Cardiac septum (tissue), 1 donor: ENCODE measurements at regions not wholly inside any gene's neighbourhood (a gene's known extent, or its start where the extent isn't known, plus 50 kb on each side); places are given as distances from the start of the nearest gene placed in this dataset.
"Not testable (repeated sequence)": the region's sequence is repeated elsewhere in the genome, so short reads cannot be mapped to it uniquely, and the experiment has no call there.

Experiments used
- DNase-seq: peaks from one replicate; pipeline ENCODE4 v3.0.0-alpha.2; 2020; ENCODE audit warnings: low spot score
- intact Hi-C: fragments of 100-400 bp; cut with DNase I; formaldehyde crosslinking; loops from one replicate; pipeline ENCODE4 v1.14.0; 2022
- donor health status: DM: no; HTN: no; CAD: no.

DNA sequence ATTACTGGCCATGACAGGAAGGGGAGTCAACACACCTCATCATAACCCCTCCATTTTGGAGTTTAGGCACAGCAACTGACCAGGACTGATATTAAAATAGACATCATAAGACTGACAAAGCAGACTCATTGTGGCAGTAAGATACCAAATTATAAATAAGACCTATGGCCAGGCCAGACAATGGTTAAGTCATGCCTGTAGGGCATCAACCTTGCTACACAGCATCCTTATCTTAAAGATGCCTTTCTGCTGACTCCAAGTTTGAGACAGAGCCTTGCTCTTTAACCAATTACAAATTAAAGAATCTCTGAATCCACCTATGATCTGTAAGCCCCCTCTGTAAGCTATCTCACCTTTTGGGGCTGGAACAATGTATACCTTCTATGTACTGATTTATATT, 65.5 kb downstream of the VCX2 start:
- intact Hi-C loops: no loop called here

GRCh38 chrX:8103655-8104054, 67.4 kb downstream of the VCX2 start:
- intact Hi-C loops: no loop called here
- no peak for DNase-seq

More for the DNA sequence above, 65.5 kb downstream of the VCX2 start:
- no peak for DNase-seq

- no peak for DNase-seq
- intact Hi-C loops: no loop called here
These were observed 79.6 kb downstream of the VCX2 start for GRCh38 chrX:8091510-8091909.

GRCh38 chrX:8090906-8091305, 80.2 kb downstream of the VCX2 start:
- intact Hi-C loops: no loop called here
- no peak for DNase-seq

DNA sequence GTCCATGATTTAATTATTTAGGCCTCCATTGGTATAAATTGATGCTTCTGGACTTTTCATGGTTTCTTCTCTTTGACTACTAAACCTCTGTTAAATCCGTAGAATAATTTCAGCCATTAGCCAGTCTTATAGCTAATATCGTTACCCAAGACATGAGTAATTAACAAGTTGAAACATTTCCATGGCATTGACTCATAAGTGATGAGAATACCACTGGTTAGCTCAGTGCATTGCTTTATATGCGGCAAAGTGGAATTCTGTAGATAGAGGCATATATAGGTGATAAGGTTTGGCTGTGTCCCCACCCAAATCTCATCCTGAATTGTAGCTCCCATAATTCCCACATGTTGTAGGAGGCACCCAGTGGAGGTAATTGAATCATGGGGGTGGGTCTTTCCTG, 80.6 kb downstream of the VCX2 start:
- no peak for DNase-seq

DNA sequence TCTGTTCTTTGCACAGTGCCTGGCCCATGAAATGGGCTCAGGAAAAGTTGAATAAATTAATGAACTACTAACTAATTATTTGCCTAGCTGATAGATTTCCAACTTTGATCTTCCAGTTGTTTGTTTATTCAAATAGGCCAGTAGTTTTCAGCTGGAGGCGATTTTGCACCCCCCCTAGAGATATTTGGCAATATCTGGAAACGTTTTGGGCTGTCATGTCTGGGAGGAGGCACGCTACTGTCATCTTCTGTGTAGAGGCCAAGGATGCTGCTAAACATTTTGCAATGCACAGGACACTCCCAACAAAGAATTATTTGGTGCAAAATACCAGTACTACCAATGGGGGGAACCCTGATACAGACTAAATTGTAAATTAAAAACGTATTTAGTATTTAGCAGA, 81.9 kb downstream of the VCX2 start:
- no peak for DNase-seq
- intact Hi-C loops: no loop called here

More for the DNA sequence above, 80.6 kb downstream of the VCX2 start:
- intact Hi-C loops: no loop called here

GRCh38 chrX:8084006-8084405, 87.1 kb downstream of the VCX2 start:
- intact Hi-C loops: no loop called here
- no peak for DNase-seq

DNA sequence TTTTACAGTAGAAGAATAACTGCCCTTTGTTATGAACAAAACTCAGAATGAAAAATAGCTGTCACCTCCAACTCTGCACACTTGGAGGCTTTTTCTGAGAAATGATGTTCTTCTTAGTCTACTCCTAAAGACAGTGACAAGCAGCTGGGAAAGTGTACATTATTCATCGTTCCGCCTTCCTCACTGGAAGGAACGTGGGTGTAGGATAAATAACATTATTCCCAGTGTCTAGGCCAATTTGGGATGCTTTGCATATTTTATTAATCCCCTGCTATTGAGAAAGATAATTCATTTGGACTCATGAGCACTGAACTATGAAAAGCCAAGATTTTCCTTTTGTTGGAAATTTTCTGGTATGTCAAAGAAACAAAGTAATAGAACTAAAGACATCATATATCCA, 87.8 kb downstream of the VCX2 start:
- intact Hi-C loops: no loop called here

DNA sequence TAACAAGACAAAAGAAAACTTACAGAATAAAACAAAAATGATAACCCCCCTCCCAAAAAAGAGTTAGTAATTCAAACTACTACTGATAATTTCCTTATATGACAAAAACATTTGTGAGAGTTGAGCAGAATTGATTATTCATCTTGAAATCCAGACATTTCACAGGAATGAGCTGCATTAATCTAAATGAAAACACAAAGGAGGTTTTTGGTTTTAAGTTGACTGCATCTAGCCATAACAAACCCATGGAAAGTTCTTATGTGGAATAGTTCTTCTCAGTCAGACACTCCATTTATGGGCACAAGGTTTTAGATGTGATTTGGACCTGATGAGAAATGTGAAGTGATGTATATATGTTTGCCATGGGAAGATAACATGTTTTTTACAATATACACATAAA, 95.4 kb downstream of the VCX2 start:
- intact Hi-C loops: no loop called here

More for the DNA sequence above, 87.8 kb downstream of the VCX2 start:
- no peak for DNase-seq

GRCh38 chrX:8067754-8068462, 103.2 kb downstream of the VCX2 start:
- no peak for DNase-seq
- intact Hi-C loops: no loop called here

More for the DNA sequence above, 95.4 kb downstream of the VCX2 start:
- DNase-seq: no peak

- DNase-seq: no peak
These were observed 118.2 kb downstream of the VCX2 start for GRCh38 chrX:8052909-8053308.

DNA sequence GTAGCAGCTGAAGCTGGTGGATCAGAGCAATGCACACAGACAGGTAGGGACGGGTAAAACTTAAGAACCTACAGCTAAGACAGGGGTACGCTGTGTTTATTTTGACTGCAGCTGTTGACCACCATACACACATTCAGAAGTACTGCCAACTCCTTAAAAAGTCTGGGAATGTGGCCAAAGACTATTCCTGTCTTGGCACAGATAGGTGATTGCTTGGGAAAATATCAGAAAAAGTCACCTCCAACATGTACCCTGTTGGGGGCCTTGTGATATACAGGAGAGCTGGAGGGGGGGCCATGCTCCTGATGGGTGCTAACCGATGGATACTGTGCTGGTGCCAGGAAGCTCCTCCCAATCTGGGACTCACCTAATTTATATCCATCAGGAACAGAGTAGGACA, 121.2 kb downstream of the VCX2 start:
- DNase-seq: no peak
- intact Hi-C loops: no loop called here

More at GRCh38 chrX:8052909-8053308, 118.2 kb downstream of the VCX2 start:
- intact Hi-C loops: no loop called here

DNA sequence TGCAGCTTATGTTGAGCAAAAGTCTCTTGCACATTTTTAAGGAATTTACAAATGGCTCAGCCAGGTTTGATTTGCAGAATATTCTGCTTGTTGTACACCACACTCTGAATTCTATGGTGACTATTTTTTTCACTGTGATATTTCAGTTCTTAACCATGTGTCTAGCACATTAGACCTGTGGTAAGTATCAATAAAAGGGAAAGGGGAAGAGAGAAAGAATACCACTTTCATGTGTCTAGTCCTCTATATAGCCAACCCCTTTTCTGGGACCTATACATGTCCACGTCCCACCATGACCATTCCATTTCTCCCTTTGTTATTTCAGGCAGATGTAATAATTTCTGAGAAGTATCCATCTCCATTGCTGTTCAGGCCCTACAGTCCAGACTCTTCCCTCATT, 121.3 kb upstream of the PNPLA4 start:
- intact Hi-C loops: no loop called here

GRCh38 chrX:8044947-8045346, 117.7 kb upstream of the PNPLA4 start:
- no peak for DNase-seq
- intact Hi-C loops: no loop called here

More for the DNA sequence above, 121.3 kb upstream of the PNPLA4 start:
- no peak for DNase-seq

DNA sequence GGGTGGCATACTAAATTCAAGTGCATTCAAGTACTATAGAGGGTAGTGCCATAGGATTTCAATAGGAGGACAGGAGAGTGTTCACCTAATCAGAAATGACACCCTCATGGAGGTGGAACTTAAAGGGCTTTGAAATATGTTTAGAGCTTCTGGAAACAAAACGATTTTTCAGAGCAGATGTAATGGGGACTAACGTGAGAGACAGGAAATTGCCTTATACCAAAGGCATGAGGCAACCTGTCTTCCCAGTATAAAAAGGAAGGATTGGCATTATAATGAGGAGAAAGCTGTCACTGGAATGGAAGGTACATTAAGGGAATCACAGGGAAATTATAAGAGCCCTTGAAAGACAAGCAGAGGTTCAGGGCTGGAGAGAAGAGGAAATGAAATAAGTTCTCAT, 116.3 kb upstream of the PNPLA4 start:
- intact Hi-C loops: no loop called here
- no peak for DNase-seq

DNA sequence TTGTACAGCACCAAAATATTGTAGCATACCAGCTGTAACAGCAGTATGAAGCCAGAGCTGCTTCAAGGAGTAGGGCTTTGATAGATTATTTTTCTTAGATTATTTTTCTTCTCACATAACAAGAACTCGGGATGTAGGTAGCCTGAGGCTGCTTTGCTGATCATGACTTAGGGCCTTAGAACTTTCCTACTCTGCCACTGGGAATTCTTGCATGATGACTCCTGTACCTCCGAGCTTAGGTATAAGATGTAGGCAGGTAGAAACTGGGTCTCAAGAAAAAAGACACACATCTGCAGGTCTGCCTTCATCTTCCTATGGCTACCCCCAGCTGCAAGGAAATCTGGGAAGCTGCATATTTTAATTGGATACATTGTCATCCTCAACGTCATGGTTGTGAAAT, 115.9 kb upstream of the PNPLA4 start:
- DNase-seq: no peak
- intact Hi-C loops: no loop called here

GRCh38 chrX:8042304-8042703, 115.1 kb upstream of the PNPLA4 start:
- intact Hi-C loops: no loop called here
- DNase-seq: no peak

DNA sequence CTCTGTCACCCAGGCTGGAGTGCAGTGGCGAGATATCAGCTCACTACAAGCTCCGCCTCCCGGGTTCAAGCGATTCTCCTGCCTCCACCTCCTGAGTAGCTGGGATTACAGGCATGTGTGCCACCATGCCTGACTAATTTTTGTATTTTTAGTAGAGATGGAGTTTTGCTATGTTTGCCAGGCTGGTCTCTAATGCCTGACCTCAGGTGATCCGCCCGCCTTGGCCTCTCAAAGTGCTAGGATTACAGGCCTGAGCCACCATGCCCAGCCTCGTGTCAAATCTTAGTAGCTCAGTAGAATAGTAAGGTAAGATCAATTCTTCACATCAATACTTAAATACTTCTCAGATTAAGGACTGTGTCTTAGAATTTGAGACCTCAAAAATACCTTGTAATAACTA, 112.5 kb upstream of the PNPLA4 start:
- intact Hi-C loops, DNase-seq: not testable (repeated sequence)

- DNase-seq: no peak
- intact Hi-C loops: no loop called here
These were observed 110.6 kb upstream of the PNPLA4 start for GRCh38 chrX:8037593-8038348.

DNA sequence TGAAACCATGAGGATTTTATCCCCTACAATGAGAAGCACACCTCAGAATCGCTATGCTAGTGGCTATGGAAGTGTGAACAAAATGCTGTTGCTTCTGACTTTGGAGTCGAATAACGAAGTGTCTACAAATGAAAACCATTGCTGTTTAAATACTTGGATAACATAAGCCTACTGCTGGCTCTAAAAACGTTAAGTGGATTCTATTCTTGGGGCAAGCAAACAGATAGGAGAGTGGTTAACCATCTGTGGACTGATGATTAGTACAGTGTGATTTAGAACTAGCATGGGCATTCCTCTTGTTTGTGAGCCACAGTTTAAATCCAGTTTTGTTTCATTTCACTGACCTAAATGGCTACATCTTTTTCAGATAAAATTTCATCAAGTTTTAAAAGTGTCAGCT, 109.7 kb upstream of the PNPLA4 start:
- intact Hi-C loops: no loop called here
- no peak for DNase-seq

GRCh38 chrX:8034058-8034457, 106.8 kb upstream of the PNPLA4 start:
- intact Hi-C loops: no loop called here
- no peak for DNase-seq
